Body of pancreas (tissue), 4 donors: ENCODE measurements at regions not wholly inside any gene's neighbourhood (a gene's known extent, or its start where the extent isn't known, plus 50 kb on each side); places are given as distances from the start of the nearest gene placed in this dataset.
A peak's percentile ranks its signal among the peaks of the same experiment; 100 is the strongest.

Experiments
- ATAC-seq: fragments of 150-250 bp; one replicate; pipeline ENCODE4 v1.9.1; 2016
- DNase-seq, 4 donors: peaks; one replicate each; pipeline ENCODE4 v3.0.0-alpha.2; 2019
- H3K27ac ChIP-seq, 4 donors: fragments of 200-600 bp; sonication (generic); 1 replicate in 3 of 4; 2 replicates in 1 of 4; pipeline versions ENCODE4 v1.5.1 to v1.6.1; 2016 to 2019; ENCODE audit warnings: mild to moderate bottlenecking in 1 of 4, mixed read lengths in 1 of 4, moderate library complexity in 1 of 4
- H3K27me3 ChIP-seq, 2 donors: fragments of 200-600 bp; sonication (generic); one replicate each; pipeline ENCODE4 v1.6.0; 2016; ENCODE audit warnings: mild to moderate bottlenecking in 1 of 2
- H3K36me3 ChIP-seq, 2 donors: fragments of 200-600 bp; sonication (generic); replicated peaks in 1 of 2; 2 replicates each; pipeline ENCODE4 v1.5.1; 2016; ENCODE audit warnings: low read depth in 2 of 2; ENCODE audit not compliant: insufficient read depth in 1 of 2
- H3K4me1 ChIP-seq: fragments of 200-600 bp; sonication (generic); one replicate; pipeline ENCODE4 v1.6.0; 2016
- H3K4me3 ChIP-seq, 2 donors: fragments of 200-600 bp; sonication (generic); 1 replicate in 1 of 2; 2 replicates in 1 of 2; pipeline ENCODE4 v1.5.1; 2016 to 2019
- H3K9me3 ChIP-seq, 3 donors: fragments of 200-600 bp; sonication (generic); 1 replicate in 2 of 3; 2 replicates in 1 of 3; pipeline ENCODE4 v1.5.1; 2016
- POLR2A ChIP-seq, 3 donors: fragments of 450-650 bp; IDR thresholded peaks; one replicate each; pipeline ENCODE4 v1.6.1; 2016; ENCODE audit warnings: antibody characterized with exemption in 3 of 3, mild to moderate bottlenecking in 2 of 3
- WGBS, 2 donors: methylation state at CpG; one replicate each; pipeline ENCODE4 v1.1.5; 2017; 5-methylcytosine and 5-hydroxymethylcytosine counted together
- intact Hi-C: fragments of 100-400 bp; cut with DNase I; formaldehyde crosslinking; loops from one replicate; pipeline ENCODE4 v1.15.1; 2023
- TF ChIP-seq, protein P1 (sequence below), 7 experiments: fragments of 450-650 bp in 4 of 7; fragments of 200-600 bp in 3 of 7; sonication (generic) in 3 of 7; IDR thresholded peaks; one replicate each; pipeline ENCODE4 v1.5.1; 2016 to 2019; ENCODE audit warnings: antibody characterized with exemption in 7 of 7

DNA sequence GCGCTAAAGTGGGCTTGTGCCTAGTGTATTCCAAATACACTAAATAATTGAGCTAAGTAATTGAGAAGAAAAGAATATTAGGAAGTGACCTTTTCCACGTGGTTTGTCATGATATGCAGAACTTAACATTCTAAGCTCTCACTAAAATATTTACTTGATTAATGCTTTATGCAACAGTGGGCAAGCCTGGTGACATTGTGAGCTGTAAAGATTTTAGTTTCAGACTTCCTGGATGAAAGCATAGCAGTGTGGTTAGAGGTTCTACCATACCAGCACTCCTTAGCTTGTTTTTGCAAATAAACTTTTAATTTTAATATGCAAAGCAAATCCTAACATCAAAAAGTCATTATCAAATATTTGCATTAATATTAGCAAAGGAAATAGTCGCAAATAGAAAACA lies 1065.1 kb upstream of the SPRY2 start:
- Histone ChIP-seq H3K27ac (peak overlapping the region in 3 of 4 donors; percentile 29 to 75 (median 73)), H3K9me3 (no peaks in the 10 kb centered on the region), H3K36me3 (no peaks in the 10 kb centered on the region), H3K4me1 (peaks cover 8% of the 10 kb centered on the region), H3K27me3 (no peaks in the 10 kb centered on the region), H3K4me3 (no peak overlapping the region)
- ATAC-seq = peak; percentile 73
- TF ChIP-seq, protein P1, sequence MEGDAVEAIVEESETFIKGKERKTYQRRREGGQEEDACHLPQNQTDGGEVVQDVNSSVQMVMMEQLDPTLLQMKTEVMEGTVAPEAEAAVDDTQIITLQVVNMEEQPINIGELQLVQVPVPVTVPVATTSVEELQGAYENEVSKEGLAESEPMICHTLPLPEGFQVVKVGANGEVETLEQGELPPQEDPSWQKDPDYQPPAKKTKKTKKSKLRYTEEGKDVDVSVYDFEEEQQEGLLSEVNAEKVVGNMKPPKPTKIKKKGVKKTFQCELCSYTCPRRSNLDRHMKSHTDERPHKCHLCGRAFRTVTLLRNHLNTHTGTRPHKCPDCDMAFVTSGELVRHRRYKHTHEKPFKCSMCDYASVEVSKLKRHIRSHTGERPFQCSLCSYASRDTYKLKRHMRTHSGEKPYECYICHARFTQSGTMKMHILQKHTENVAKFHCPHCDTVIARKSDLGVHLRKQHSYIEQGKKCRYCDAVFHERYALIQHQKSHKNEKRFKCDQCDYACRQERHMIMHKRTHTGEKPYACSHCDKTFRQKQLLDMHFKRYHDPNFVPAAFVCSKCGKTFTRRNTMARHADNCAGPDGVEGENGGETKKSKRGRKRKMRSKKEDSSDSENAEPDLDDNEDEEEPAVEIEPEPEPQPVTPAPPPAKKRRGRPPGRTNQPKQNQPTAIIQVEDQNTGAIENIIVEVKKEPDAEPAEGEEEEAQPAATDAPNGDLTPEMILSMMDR (IDR thresholded peaks at IDR 0.05) = no peak
- TF ChIP-seq POLR2A (IDR thresholded peaks at IDR 0.05) = no peak
- intact Hi-C loops = no loop called here
- no peak for DNase-seq
- 8 to 24% methylated on average over 3 of the region's 3 CpGs for WGBS, 2 donors

- no peak overlapping the region for H3K27ac ChIP-seq
- no peak overlapping the region for H3K4me3 ChIP-seq
- no peak for TF ChIP-seq POLR2A (IDR thresholded peaks at IDR 0.05)
- TF ChIP-seq, protein P1 (IDR thresholded peaks at IDR 0.05) = no peak
- no peaks in the 10 kb centered on the region for H3K27me3 ChIP-seq
- 75 to 78% methylated on average over 4 of the region's 4 CpGs for WGBS, 2 donors
- no peaks in the 10 kb centered on the region for H3K4me1 ChIP-seq
- H3K36me3 ChIP-seq = no peaks in the 10 kb centered on the region
- intact Hi-C loops = no loop called here
- DNase-seq (no peak), ATAC-seq (no peak)
- no peaks in the 10 kb centered on the region for H3K9me3 ChIP-seq
Measured at GRCh38 chr13:81396192-81396591, 1055.3 kb upstream of the SPRY2 start.

- Histone ChIP-seq H3K27me3 (no peaks in the 10 kb centered on the region), H3K36me3 (no peaks in the 10 kb centered on the region), H3K9me3 (no peaks in the 10 kb centered on the region), H3K4me1 (no peaks in the 10 kb centered on the region), H3K27ac (no peak overlapping the region), H3K4me3 (no peak overlapping the region)
- WGBS, 2 donors = 62 to 70% methylated on average over 4 of the region's 4 CpGs
- intact Hi-C loops = no loop called here
- ATAC-seq = no peak
- peak in 2 of 4 donors; percentile 9 for DNase-seq
- no peak for TF ChIP-seq POLR2A (IDR thresholded peaks at IDR 0.05)
- TF ChIP-seq, protein P1 (IDR thresholded peaks at IDR 0.05) = no peak
Measured at GRCh38 chr13:81395368-81395767, 1054.4 kb upstream of the SPRY2 start.

- no peak for TF ChIP-seq POLR2A (IDR thresholded peaks at IDR 0.05)
- TF ChIP-seq, protein P1 (IDR thresholded peaks at IDR 0.05) = no peak
- ATAC-seq (no peak), DNase-seq (no peak)
- Histone ChIP-seq H3K4me1 (no peaks in the 10 kb centered on the region), H3K27me3 (no peaks in the 10 kb centered on the region), H3K9me3 (no peaks in the 10 kb centered on the region), H3K27ac (no peak overlapping the region), H3K4me3 (no peak overlapping the region), H3K36me3 (no peaks in the 10 kb centered on the region)
- intact Hi-C loops = no loop called here
- 73 to 84% methylated on average over 5 of the region's 5 CpGs for WGBS, 2 donors
Measured at GRCh38 chr13:81394640-81395039, 1053.7 kb upstream of the SPRY2 start.

DNA sequence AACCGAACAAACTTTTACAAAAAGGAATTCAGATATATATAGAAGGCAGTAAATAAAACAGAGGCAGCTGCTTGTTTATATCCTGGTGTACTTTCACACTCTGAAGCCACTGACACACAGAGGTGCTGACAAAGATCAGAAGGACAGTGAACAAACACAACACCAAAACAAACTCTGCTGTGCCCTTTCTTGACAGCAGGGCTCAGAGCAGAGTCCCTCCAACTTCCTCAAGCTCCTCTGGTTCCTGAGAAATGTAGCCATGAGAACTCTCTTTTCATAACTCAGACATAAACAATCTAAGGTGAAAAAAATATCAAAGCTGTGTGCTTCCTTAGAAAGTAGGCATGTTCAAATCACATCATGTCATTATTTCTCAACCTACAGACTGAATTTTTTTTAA lies 1052.8 kb upstream of the SPRY2 start:
- 39 to 40% methylated on average over 1 of the region's 1 CpG for WGBS, 2 donors
- Histone ChIP-seq H3K27me3 (no peaks in the 10 kb centered on the region), H3K4me3 (no peak overlapping the region), H3K36me3 (no peaks in the 10 kb centered on the region), H3K9me3 (no peaks in the 10 kb centered on the region), H3K4me1 (no peaks in the 10 kb centered on the region), H3K27ac (no peak overlapping the region)
- TF ChIP-seq, protein P1 (IDR thresholded peaks at IDR 0.05) = no peak
- ATAC-seq (no peak), DNase-seq (no peak)
- intact Hi-C loops = no loop called here
